ENCODE measurements at regions not wholly inside any gene's neighbourhood (a gene's known extent, or its start where the extent isn't known, plus 50 kb on each side); places are given as distances from the start of the nearest gene placed in this dataset.

DNA sequence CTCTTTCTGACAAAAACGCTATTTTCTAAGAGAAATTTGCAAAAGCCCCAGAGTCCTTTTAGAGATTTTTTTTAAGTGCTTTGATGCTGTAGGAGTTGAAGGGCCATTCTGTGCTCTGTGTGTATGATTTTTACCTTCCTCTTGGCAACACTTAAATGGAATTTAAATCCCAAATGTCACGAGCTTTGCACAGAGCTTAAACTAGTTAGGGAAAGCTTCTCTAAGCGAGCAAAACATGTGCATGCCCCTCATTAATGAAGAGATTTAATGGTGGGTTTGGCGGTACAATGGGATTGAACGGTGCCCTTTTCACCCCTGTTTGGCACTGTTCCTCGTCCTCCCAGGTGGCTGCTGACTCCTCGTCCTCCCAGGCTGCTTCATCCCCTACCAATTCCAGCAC is 220.7 kb downstream of the DRD1 start:
- Histone ChIP-seq H3K4me3 (ENCODE audit: low read depth, low read length) (no peak overlapping the region), H2AK5ac (ENCODE audit: low read length) (no peak overlapping the region), H4K12ac (ENCODE audit: low read depth, low read length) (no peak overlapping the region), H3K23ac (ENCODE audit: low read length) (no peak overlapping the region), H3K9me3 (ENCODE audit: insufficient read depth, low read depth, low read length) (no peaks in the 10 kb centered on the region), H2BK120ac (ENCODE audit: insufficient read depth, low read length, poor library complexity) (no peak overlapping the region), H3K27me3 (ENCODE audit: insufficient read depth, low read length) (no peaks in the 10 kb centered on the region), H3K4me1 (ENCODE audit: control insufficient read depth in 1 of 2, insufficient read depth in 2 of 2, low read length in 2 of 2) (no peaks in the 10 kb centered on the region), H3K27ac (ENCODE audit: low read depth, low read length) (no peak overlapping the region), H3K79me1 (ENCODE audit: low read length) (no peaks in the 10 kb centered on the region), H3K9ac (ENCODE audit: low read length) (no peak overlapping the region), H4K8ac (ENCODE audit: low read depth, low read length) (no peak overlapping the region), H3K79me2 (ENCODE audit: control insufficient read depth, insufficient read depth, low read length, poor library complexity) (no peaks in the 10 kb centered on the region), H3K14ac (ENCODE audit: low read length) (no peak overlapping the region), H3K36me3 (ENCODE audit: control insufficient read depth in 1 of 2, insufficient read depth in 2 of 2, low read length in 2 of 2) (no peaks in the 10 kb centered on the region), H2AFZ (ENCODE audit: insufficient read depth, low read length, poor library complexity) (no peak overlapping the region), H3K4ac (ENCODE audit: low read depth, low read length) (no peak overlapping the region), H2BK5ac (ENCODE audit: low read depth, low read length, poor library complexity) (no peak overlapping the region), H4K91ac (ENCODE audit: low read depth, low read length) (no peak overlapping the region), H2BK12ac (ENCODE audit: low read length) (no peak overlapping the region), H3K18ac (ENCODE audit: low read length) (no peak overlapping the region), H3K4me2 (ENCODE audit: low read length) (no peak overlapping the region)
- DNase-seq: no peak
- no CpG with 5 or more reads among the region's 7 CpGs for WGBS (ENCODE audit: extremely low coverage, insufficient coverage, insufficient read length)

DNA sequence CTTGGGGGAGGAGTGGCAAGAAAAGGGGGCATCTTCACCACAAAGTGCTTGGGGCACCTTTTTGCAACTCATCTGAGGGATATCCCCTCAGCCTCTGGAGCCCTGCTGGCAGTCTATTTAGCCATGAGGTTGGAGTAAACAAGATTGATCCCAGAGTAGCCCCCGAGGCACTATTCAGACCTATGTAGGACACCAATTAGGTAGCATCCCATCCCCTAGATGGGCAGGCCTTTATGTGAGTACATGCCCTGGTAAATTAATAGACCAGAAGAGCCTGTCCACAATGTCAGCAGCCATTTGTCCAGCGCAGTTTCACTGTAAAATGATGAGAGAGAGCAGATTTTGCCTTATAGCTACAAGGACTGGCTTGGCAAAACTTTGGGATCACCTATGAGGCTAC is 221.4 kb downstream of the DRD1 start:
- no peak overlapping the region for H3K27ac ChIP-seq (ENCODE audit: low read depth, low read length)
- H3K4me1 ChIP-seq (ENCODE audit: control insufficient read depth in 1 of 2, insufficient read depth in 2 of 2, low read length in 2 of 2): peaks cover 0 to 2% of the 10 kb centered on the region in 2 experiments
- H3K36me3 ChIP-seq (ENCODE audit: control insufficient read depth in 1 of 2, insufficient read depth in 2 of 2, low read length in 2 of 2): no peaks in the 10 kb centered on the region
- H3K23ac ChIP-seq (ENCODE audit: low read length): no peak overlapping the region
- H4K12ac ChIP-seq (ENCODE audit: low read depth, low read length): no peak overlapping the region
- no peak for DNase-seq
- H2AFZ ChIP-seq (ENCODE audit: insufficient read depth, low read length, poor library complexity): no peak overlapping the region
- H3K9ac ChIP-seq (ENCODE audit: low read length): no peak overlapping the region
- no peaks in the 10 kb centered on the region for H3K79me2 ChIP-seq (ENCODE audit: control insufficient read depth, insufficient read depth, low read length, poor library complexity)
- H3K4me3 ChIP-seq (ENCODE audit: low read depth, low read length): no peak overlapping the region
- H3K27me3 ChIP-seq (ENCODE audit: insufficient read depth, low read length): no peaks in the 10 kb centered on the region
- no peak overlapping the region for H2AK5ac ChIP-seq (ENCODE audit: low read length)
- no peak overlapping the region for H2BK120ac ChIP-seq (ENCODE audit: insufficient read depth, low read length, poor library complexity)
- no CpG with 5 or more reads among the region's 2 CpGs for WGBS (ENCODE audit: extremely low coverage, insufficient coverage, insufficient read length)
- no peak overlapping the region for H4K8ac ChIP-seq (ENCODE audit: low read depth, low read length)
- no peak overlapping the region for H3K18ac ChIP-seq (ENCODE audit: low read length)
- no peak overlapping the region for H3K4ac ChIP-seq (ENCODE audit: low read depth, low read length)
- H3K79me1 ChIP-seq (ENCODE audit: low read length): no peaks in the 10 kb centered on the region
- no peak overlapping the region for H2BK12ac ChIP-seq (ENCODE audit: low read length)
- H3K14ac ChIP-seq (ENCODE audit: low read length): no peak overlapping the region
- H4K91ac ChIP-seq (ENCODE audit: low read depth, low read length): no peak overlapping the region
- peaks cover 2% of the 10 kb centered on the region for H3K9me3 ChIP-seq (ENCODE audit: insufficient read depth, low read depth, low read length)
- no peak overlapping the region for H3K4me2 ChIP-seq (ENCODE audit: low read length)
- no peak overlapping the region for H2BK5ac ChIP-seq (ENCODE audit: low read depth, low read length, poor library complexity)

DNA sequence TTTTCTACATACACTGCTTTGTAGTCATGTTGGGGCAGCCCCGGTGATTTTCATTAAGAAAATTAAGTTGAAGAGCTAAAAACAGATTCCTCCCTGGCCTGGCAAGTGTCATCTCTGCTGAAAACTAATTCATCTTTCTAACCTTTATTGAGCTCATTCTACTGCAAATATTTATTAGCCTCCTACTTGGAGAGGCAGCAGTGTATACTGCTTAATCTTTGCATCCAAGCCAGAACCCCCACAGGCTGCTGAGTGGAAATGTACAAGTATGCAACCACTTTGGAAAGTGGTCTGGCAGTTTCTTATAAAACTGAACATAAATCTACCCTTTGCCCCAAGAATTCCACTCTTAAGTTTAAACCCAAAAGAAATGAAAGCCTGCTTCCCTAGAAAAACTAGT is 223.4 kb downstream of the DRD1 start:
- H3K14ac ChIP-seq (ENCODE audit: low read length): no peak overlapping the region
- no peak overlapping the region for H3K18ac ChIP-seq (ENCODE audit: low read length)
- no peak overlapping the region for H3K4me3 ChIP-seq (ENCODE audit: low read depth, low read length)
- H3K4me2 ChIP-seq (ENCODE audit: low read length): no peak overlapping the region
- no peak overlapping the region for H4K91ac ChIP-seq (ENCODE audit: low read depth, low read length)
- peaks cover 3 to 14% of the 10 kb centered on the region in 2 experiments for H3K4me1 ChIP-seq (ENCODE audit: control insufficient read depth in 1 of 2, insufficient read depth in 2 of 2, low read length in 2 of 2)
- H3K36me3 ChIP-seq (ENCODE audit: control insufficient read depth in 1 of 2, insufficient read depth in 2 of 2, low read length in 2 of 2): no peaks in the 10 kb centered on the region
- no peak overlapping the region for H2BK120ac ChIP-seq (ENCODE audit: insufficient read depth, low read length, poor library complexity)
- no peak overlapping the region for H2AK5ac ChIP-seq (ENCODE audit: low read length)
- H3K27ac ChIP-seq (ENCODE audit: low read depth, low read length): no peak overlapping the region
- no peak overlapping the region for H2AFZ ChIP-seq (ENCODE audit: insufficient read depth, low read length, poor library complexity)
- no peak overlapping the region for H3K23ac ChIP-seq (ENCODE audit: low read length)
- H2BK5ac ChIP-seq (ENCODE audit: low read depth, low read length, poor library complexity): no peak overlapping the region
- H4K8ac ChIP-seq (ENCODE audit: low read depth, low read length): no peak overlapping the region
- no peak overlapping the region for H3K9ac ChIP-seq (ENCODE audit: low read length)
- no peak for DNase-seq
- no peaks in the 10 kb centered on the region for H3K79me2 ChIP-seq (ENCODE audit: control insufficient read depth, insufficient read depth, low read length, poor library complexity)
- no peak overlapping the region for H4K12ac ChIP-seq (ENCODE audit: low read depth, low read length)
- no peaks in the 10 kb centered on the region for H3K27me3 ChIP-seq (ENCODE audit: insufficient read depth, low read length)
- peaks cover 2% of the 10 kb centered on the region for H3K9me3 ChIP-seq (ENCODE audit: insufficient read depth, low read depth, low read length)
- no peak overlapping the region for H2BK12ac ChIP-seq (ENCODE audit: low read length)
- no CpG with 5 or more reads among the region's 1 CpG for WGBS (ENCODE audit: extremely low coverage, insufficient coverage, insufficient read length)
- H3K4ac ChIP-seq (ENCODE audit: low read depth, low read length): no peak overlapping the region
- no peaks in the 10 kb centered on the region for H3K79me1 ChIP-seq (ENCODE audit: low read length)

DNA sequence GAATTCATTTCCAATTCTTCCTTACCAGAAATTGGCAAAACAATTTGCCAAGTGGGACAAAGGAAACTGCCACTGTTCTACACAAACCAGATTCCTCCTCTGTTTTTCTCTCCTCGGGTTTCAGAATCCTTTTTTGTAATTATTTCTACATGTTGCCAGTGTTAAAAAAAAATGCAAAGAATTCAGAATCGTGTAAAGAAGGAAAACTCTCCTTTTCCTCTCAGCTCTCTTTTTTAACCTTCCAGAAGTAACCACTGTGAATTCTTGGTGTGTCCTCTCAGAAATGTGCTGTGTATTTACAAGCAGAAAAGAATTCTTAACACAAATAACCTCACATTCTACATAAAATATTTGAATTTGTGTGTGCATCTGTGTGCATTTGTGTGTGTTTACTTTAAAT is 224.6 kb downstream of the DRD1 start:
- Histone ChIP-seq H2BK120ac (ENCODE audit: insufficient read depth, low read length, poor library complexity) (no peak overlapping the region), H3K79me1 (ENCODE audit: low read length) (no peaks in the 10 kb centered on the region), H3K23ac (ENCODE audit: low read length) (no peak overlapping the region), H3K79me2 (ENCODE audit: control insufficient read depth, insufficient read depth, low read length, poor library complexity) (no peaks in the 10 kb centered on the region), H2BK12ac (ENCODE audit: low read length) (no peak overlapping the region), H3K9me3 (ENCODE audit: insufficient read depth, low read depth, low read length) (peaks cover 2% of the 10 kb centered on the region), H3K27me3 (ENCODE audit: insufficient read depth, low read length) (no peaks in the 10 kb centered on the region), H4K91ac (ENCODE audit: low read depth, low read length) (no peak overlapping the region), H3K4me1 (ENCODE audit: control insufficient read depth in 1 of 2, insufficient read depth in 2 of 2, low read length in 2 of 2) (peaks cover 3 to 14% of the 10 kb centered on the region in 2 experiments), H3K4me3 (ENCODE audit: low read depth, low read length) (no peak overlapping the region), H3K18ac (ENCODE audit: low read length) (no peak overlapping the region), H3K36me3 (ENCODE audit: control insufficient read depth in 1 of 2, insufficient read depth in 2 of 2, low read length in 2 of 2) (no peaks in the 10 kb centered on the region), H2AK5ac (ENCODE audit: low read length) (no peak overlapping the region), H3K9ac (ENCODE audit: low read length) (no peak overlapping the region), H4K12ac (ENCODE audit: low read depth, low read length) (no peak overlapping the region), H2BK5ac (ENCODE audit: low read depth, low read length, poor library complexity) (no peak overlapping the region), H3K4ac (ENCODE audit: low read depth, low read length) (no peak overlapping the region), H3K14ac (ENCODE audit: low read length) (no peak overlapping the region), H2AFZ (ENCODE audit: insufficient read depth, low read length, poor library complexity) (no peak overlapping the region), H4K8ac (ENCODE audit: low read depth, low read length) (no peak overlapping the region), H3K4me2 (ENCODE audit: low read length) (no peak overlapping the region), H3K27ac (ENCODE audit: low read depth, low read length) (no peak overlapping the region)
- DNase-seq: no peak
- no CpG with 5 or more reads among the region's 2 CpGs for WGBS (ENCODE audit: extremely low coverage, insufficient coverage, insufficient read length)
